Stimulated activated CD4-positive, alpha-beta T cell treated with anti-CD3 and anti-CD28 coated beads, TNF-alpha, amount 100 ng/mL, for 4 hours (primary cell): ENCODE measurements at regions not wholly inside any gene's neighbourhood (a gene's known extent, or its start where the extent isn't known, plus 50 kb on each side); places are given as distances from the start of the nearest gene placed in this dataset.

Experiments used
- DNase-seq, 3 experiments: peaks; one replicate each; pipeline ENCODE4 v3.0.0-alpha.2; 2020; ENCODE audit warnings: low read depth in 3 of 3

DNA sequence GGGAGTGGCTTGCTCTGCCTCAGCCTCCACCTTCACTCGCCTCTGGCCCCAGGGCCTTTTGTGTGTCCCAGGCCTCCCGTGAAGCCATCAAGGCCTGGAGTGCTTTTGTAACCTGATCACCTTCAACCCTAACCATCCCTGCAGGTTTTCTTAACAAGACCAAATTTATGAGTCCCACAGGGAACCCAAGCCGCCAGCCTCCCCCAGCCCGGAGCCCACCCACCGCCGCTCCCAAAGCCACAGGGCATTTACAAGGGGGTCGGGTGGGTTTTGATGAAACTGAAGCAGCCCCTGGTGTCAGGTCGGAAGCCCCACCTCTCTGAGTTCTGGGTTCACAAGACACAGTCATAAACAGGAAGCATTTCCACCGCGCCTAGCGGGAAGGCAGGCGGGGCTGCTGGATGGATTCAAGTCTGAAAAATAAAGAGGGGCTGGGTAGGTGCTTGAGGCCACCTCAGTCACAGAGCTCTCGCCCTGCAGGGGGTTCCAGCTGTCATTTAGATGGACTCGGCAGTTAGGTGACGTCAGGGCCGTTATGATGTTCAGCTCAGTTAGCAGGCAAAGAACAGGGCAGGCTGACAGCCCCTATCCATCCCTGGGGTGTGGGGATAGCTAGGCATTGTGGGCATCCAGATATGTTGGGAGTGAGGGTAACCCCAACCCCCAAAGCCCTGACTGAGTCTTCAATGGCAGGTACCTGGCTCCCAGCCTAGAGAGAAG, 128.5 kb downstream of the BCOR start:
- DNase-seq = no peak

- no peak for DNase-seq
Observed at GRCh38 chrX:39969819-39970504, 127.8 kb downstream of the BCOR start.

- DNase-seq = no peak
Observed at GRCh38 chrX:39971760-39972159, 126.0 kb downstream of the BCOR start.

DNA sequence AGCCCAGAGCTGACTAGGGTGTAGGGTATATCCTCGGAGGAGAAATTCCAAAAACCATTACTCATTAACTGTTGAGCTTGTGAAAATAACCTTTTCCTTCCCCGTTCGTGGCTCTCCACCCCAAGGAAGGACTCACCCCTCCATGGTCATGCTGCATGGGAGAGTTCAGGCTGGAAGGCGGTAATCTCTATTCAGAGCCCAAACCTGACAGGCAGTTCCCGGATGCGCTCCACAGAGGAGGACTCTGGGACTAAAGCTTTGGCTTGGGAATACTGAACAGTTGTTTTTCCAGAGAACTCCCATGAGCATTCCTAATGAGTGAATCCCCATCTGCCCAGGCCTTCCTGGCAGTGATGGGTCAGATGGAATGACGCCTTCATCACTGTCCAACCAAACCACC, 125.4 kb downstream of the BCOR start:
- DNase-seq = no peak

DNA sequence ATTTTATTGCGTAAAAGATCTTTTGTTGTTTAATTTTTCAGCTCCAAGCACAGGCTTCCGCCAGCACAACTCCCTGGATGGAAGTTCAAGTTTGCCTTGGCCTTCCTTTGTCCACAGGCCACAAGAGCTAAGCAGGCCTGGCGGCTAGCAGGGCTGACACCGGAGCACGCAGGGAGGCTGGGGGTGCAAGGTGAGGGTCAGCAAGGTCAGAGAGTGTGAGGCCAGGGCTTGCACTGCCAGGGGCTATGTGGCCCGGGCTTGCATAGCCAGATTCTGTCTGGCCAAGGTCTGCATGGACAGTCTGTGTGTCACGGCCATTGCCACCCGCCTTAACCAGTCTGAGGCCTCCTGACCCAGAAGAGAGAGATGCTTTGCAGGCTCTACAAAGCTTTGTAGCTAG, 123.9 kb downstream of the BCOR start:
- no peak for DNase-seq

- DNase-seq = no peak
Observed at GRCh38 chrX:39974270-39974669, 123.5 kb downstream of the BCOR start.

GRCh38 chrX:39975101-39975925, 122.4 kb downstream of the BCOR start:
- DNase-seq = no peak

- DNase-seq = no peak
Observed at GRCh38 chrX:39981946-39982345, 115.8 kb downstream of the BCOR start.

DNA sequence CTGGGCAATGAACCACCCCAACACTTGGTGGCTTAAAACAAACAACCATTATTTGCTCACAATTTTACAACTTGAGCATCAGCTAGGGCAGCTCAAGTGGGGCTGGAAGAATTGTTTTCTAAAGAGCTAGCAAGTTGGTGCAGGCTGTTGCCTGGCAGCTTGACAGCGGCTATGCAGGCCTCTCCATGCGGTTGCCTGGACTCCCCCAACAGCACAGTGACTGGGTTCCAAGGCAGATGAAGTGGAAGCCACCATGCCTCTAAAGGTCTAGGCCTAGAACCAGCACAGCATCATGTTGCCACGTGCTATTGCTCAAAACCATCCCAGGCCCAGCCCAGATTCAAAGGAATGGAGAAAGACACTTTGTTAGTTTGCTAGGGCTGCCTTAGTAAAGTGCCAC, 114.8 kb downstream of the BCOR start:
- no peak for DNase-seq

GRCh38 chrX:39983715-39984114, 114.0 kb downstream of the BCOR start:
- DNase-seq = no peak

- DNase-seq = no peak
Observed at GRCh38 chrX:39984191-39984956, 113.4 kb downstream of the BCOR start.

DNA sequence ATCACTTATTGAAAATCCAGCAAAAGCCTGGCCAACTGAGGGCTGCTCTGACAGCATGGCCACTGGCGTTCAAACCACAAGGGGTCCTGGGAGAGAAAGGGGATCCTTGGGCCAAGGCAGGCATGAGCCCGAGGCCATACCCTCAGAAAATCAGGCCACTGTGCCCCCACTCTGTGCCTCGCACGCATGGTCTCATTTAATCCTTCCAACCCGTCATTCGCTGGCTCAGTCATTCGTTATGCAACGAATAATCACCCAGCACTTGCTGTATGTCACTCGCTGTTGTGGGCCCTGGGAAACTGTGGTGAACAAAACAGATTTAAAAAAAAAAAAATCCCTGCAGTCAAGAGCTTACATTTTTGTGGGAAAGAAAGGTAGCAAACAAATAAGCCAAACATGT, 112.7 kb downstream of the BCOR start:
- no peak for DNase-seq

DNA sequence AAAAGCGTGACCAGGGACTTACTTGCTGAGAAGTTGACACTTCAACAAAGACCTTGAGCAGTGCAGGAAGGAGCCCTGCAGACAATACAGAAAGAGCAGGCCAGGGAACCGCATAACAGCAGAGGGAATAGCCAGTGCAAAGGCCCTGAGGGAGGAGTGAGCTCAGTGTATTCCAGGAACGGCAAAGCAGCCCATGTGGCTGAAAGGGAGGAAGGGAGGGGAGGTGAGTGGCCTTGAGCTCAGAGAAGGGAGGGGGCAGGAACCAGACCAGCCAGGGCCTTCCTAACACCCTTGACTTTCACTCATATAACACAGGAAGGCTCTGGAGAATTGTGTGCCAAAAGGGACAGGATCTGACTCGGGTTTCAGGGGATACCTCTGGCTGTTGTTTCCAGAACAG, 112.2 kb downstream of the BCOR start:
- DNase-seq = no peak

DNA sequence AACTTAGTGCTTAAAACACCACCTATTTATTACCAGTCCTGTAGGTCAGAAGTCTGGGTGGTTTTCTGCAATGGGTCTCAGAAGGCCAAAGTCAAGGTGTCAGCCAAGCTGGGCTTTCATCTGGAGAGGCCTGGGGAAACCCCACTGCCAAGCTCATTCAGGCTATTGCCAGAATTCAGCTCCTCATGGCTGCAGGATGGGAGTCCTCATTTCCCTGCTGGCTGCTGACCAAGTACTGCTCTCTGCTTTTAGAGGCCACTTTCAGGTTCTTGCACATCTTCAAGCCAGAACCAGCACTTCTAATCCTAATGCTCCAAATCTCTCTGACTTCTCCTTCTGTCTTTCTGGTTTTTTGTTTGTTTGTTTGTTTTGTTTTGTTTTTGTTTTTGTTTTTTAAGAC, 109.3 kb downstream of the BCOR start:
- no peak for DNase-seq

GRCh38 chrX:39990388-39990787, 107.4 kb downstream of the BCOR start:
- no peak for DNase-seq

- no peak for DNase-seq
Observed at GRCh38 chrX:39992300-39992699, 105.5 kb downstream of the BCOR start.

GRCh38 chrX:39995457-39995856, 102.3 kb downstream of the BCOR start:
- no peak for DNase-seq

DNA sequence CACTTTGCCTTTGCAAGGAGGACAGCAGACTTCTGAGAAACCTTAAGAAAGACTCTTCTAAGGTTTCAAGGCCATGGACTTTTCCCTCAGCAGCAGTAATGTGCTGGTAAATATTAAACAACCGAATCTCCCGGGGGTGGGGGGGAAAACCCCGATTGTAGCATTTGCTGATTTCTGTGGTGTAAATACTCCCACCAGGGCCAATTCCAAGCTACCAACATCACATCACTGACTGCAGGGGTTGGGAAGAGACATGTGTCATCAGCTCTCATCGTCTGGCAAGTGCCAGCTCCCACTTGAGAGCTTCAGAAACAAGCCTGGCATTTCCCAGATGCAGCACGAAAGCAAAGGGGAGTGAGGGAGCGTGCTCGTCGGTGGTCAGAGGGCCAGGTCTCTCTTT, 101.2 kb downstream of the BCOR start:
- DNase-seq = no peak

GRCh38 chrX:39998636-39999406, 98.9 kb downstream of the BCOR start:
- DNase-seq = no peak
